Effector memory CD8-positive, alpha-beta T cell (primary cell): ENCODE measurements at regions not wholly inside any gene's neighbourhood (a gene's known extent, or its start where the extent isn't known, plus 50 kb on each side); places are given as distances from the start of the nearest gene placed in this dataset.

Experiments used
- ATAC-seq: fragments of 150-1000 bp; cut with Tn5 transposase; replicated peaks from 2 replicates; pipeline ENCODE4 v1.10.0; 2021; ENCODE audit warnings: mild to moderate bottlenecking, moderate library complexity
- DNase-seq, 3 experiments: peaks; one replicate each; pipeline ENCODE4 v3.0.0; 2021
- H3K27ac Mint-ChIP-seq, 2 donors: one replicate each; pipeline ENCODE4 v1.8.0; 2022; ENCODE audit warnings: mild to moderate bottlenecking in 2 of 2, mixed read lengths in 2 of 2, moderate library complexity in 2 of 2
- H3K27me3 Mint-ChIP-seq, 2 donors: one replicate each; pipeline ENCODE4 v1.8.0; 2022; ENCODE audit warnings: mixed read lengths in 2 of 2
- H3K36me3 Mint-ChIP-seq: one replicate; pipeline ENCODE4 v1.8.0; 2022; ENCODE audit warnings: mild to moderate bottlenecking, moderate library complexity, mixed read lengths; ENCODE audit not compliant: insufficient read depth
- H3K4me1 Mint-ChIP-seq, 2 donors: one replicate each; pipeline ENCODE4 v1.8.0; 2022; ENCODE audit warnings: low read depth in 2 of 2, mixed read lengths in 2 of 2
- H3K4me3 Mint-ChIP-seq, 2 donors: one replicate each; pipeline ENCODE4 v1.8.0; 2022; ENCODE audit warnings: mild to moderate bottlenecking in 2 of 2, mixed read lengths in 2 of 2, moderate library complexity in 2 of 2
- H3K9me3 Mint-ChIP-seq, 2 donors: one replicate each; pipeline ENCODE4 v1.8.0; 2022; ENCODE audit warnings: mixed read lengths in 2 of 2

DNA sequence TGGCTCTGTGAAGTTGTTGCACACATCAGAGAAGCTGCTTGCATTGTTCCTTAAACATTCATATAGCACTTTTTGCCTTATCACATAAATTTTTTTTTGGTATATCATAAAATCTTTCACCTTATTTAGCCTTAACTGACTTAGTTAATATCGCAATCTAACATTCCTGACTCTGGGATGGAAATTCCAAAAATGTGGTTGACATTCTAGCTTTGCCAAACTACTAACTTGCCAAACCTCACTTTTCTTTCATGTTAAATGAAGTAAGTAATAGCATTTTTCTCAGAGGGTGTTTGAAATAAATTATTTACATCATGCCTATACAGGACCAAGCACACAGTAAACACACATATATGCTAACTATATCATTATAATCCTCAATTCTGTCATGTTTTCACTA lies 736.9 kb upstream of the PCDH9 start:
- Mint-ChIP-seq H3K9me3 (peaks cover 3 to 12% of the 10 kb centered on the region in 2 donors), H3K4me1 (no peaks in the 10 kb centered on the region), H3K27ac (no peak overlapping the region), H3K36me3 (no peaks in the 10 kb centered on the region), H3K4me3 (no peak overlapping the region), H3K27me3 (no peaks in the 10 kb centered on the region)
- DNase-seq = no peak
- no peak for ATAC-seq

DNA sequence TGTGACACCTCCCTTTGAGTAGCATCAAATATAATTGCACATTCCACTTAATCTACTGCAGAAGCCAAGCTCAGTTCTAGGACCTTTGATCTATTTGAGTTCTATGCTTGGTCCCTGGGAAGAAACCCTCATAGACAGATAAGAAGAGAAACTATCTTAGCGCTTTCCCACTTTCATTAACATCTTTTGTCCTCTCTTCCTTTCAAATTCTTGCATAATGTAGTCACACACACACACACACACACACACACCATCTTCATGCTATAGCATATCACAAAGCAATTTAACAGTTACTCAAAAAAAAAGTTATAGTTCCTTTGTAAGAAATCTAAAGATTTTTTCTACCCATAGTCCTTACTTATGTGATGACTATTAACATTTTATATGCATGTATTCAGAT lies 735.9 kb upstream of the PCDH9 start:
- no peak overlapping the region for H3K27ac Mint-ChIP-seq

DNA sequence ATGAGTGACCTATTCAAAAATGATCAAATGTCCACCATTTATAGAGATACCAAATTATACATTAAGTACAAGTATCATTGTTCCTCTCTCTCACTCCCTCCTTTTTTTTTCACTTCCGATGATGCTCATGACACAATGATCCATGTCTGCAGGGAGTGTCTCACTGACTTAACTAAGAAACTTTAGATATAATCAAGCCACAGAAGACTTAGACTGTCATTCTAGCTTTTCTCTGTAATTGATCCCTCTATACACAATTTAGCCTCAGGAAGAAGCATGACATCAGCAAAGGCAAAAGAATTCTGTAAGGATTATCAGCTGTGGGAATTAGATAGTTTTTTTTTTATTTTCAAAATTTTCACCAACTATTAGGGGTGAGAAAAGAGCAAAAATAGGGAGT lies 734.9 kb upstream of the PCDH9 start:
- peaks cover 3 to 14% of the 10 kb centered on the region in 2 donors for H3K9me3 Mint-ChIP-seq
- H3K36me3 Mint-ChIP-seq = no peaks in the 10 kb centered on the region

More for the DNA sequence above, 735.9 kb upstream of the PCDH9 start:
- no peaks in the 10 kb centered on the region for H3K4me1 Mint-ChIP-seq
- H3K36me3 Mint-ChIP-seq = no peaks in the 10 kb centered on the region
- peaks cover 3 to 14% of the 10 kb centered on the region in 2 donors for H3K9me3 Mint-ChIP-seq
- no peak overlapping the region for H3K4me3 Mint-ChIP-seq
- H3K27me3 Mint-ChIP-seq = no peaks in the 10 kb centered on the region
- ATAC-seq (no peak), DNase-seq (no peak)

DNA sequence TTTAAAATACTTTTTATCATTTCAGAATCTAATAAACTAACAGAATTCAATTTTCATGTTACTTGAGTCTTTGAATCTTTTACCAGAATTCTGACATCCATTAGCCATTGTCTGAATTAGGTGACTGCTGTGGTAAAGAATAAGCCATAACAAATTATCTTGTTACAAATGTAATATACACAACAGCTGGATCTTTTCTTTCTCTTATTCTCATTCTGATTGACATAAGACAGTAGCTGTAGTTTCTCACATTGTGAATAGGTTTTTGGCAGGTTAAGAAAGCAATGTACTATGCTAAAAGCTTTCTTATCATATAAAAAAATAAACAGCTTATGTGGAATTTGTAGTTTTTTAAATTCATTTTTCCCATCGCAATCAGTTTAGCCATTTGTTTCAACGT lies 734.0 kb upstream of the PCDH9 start:
- H3K27me3 Mint-ChIP-seq = no peaks in the 10 kb centered on the region
- no peak for ATAC-seq
- H3K4me3 Mint-ChIP-seq = no peak overlapping the region
- no peaks in the 10 kb centered on the region for H3K4me1 Mint-ChIP-seq
- no peak for DNase-seq
- peaks cover 3 to 14% of the 10 kb centered on the region in 2 donors for H3K9me3 Mint-ChIP-seq
- no peaks in the 10 kb centered on the region for H3K36me3 Mint-ChIP-seq
- H3K27ac Mint-ChIP-seq = no peak overlapping the region

More for the DNA sequence above, 734.9 kb upstream of the PCDH9 start:
- Mint-ChIP-seq H3K27me3 (no peaks in the 10 kb centered on the region), H3K4me3 (no peak overlapping the region), H3K4me1 (no peaks in the 10 kb centered on the region), H3K27ac (no peak overlapping the region)
- DNase-seq = no peak
- ATAC-seq = no peak

DNA sequence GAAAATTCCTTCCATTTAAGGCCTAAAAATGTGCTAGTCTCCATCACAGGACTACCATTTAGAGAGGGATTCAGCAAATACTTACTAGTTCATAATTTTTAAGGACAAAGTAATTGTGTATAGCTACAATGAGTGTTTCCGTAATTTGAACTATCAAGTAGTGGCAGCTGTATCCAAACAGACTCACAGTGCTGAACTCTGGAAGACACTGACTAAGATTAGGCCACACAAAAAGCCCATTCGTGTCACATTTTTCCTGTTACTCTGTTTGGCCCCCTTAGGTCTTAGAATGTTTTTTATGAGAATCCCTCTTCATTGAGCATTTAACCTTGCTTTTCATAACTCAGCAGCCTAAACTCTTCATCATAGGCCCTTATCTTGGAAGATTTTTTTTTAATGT lies 731.2 kb upstream of the PCDH9 start:
- Mint-ChIP-seq H3K27me3 (no peaks in the 10 kb centered on the region), H3K9me3 (peaks cover 10 to 14% of the 10 kb centered on the region in 2 donors), H3K27ac (no peak overlapping the region), H3K36me3 (no peaks in the 10 kb centered on the region), H3K4me1 (no peaks in the 10 kb centered on the region), H3K4me3 (no peak overlapping the region)
- ATAC-seq (no peak), DNase-seq (no peak)

DNA sequence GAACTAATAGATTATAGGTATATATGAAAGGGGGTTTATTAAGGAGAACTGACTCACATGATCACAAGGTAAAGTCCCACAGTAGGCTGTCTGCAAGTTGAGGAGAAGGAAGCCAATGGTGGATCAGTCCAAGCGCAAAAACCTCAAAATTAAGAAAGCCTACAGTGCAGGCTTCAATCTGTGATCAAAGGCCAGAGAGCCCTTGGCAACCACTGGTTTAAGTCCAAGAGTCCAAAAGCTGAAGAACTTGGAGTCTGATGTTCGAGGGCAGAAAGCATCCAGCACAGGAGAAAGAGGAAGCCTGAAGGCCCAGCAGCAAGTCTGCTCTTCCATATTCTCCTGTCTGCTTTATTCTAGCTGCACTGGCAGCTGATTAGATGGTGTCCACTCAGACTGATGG lies 721.3 kb upstream of the PCDH9 start:
- no peak for ATAC-seq
- no peak for DNase-seq
- no peak overlapping the region for H3K27ac Mint-ChIP-seq
- H3K27me3 Mint-ChIP-seq = no peaks in the 10 kb centered on the region
- H3K9me3 Mint-ChIP-seq = peaks cover 0 to 7% of the 10 kb centered on the region in 2 donors
- no peaks in the 10 kb centered on the region for H3K4me1 Mint-ChIP-seq
- no peak overlapping the region for H3K4me3 Mint-ChIP-seq
- no peaks in the 10 kb centered on the region for H3K36me3 Mint-ChIP-seq

DNA sequence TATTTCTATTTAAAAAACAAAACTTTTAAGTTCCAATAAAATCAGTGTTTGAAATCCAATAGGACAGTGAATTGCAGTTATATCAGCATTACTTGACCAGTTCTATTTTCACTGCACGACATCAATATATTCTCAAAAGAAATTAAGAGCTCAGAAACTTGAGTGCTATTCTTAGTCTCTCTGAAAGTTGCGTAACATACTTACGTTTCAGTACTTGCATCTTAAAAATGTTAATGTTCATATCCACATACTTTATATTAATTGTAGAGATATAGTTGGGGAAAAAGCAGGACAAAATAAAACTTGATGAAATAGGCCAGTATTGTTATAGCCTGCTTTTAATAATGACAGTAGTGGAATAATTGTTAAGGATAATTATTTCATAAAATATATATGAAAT lies 720.5 kb upstream of the PCDH9 start:
- no peaks in the 10 kb centered on the region for H3K36me3 Mint-ChIP-seq
- no peak overlapping the region for H3K4me3 Mint-ChIP-seq
- no peaks in the 10 kb centered on the region for H3K27me3 Mint-ChIP-seq
- H3K4me1 Mint-ChIP-seq = no peaks in the 10 kb centered on the region
- ATAC-seq = no peak
- no peak for DNase-seq
- peaks cover 0 to 2% of the 10 kb centered on the region in 2 donors for H3K9me3 Mint-ChIP-seq
- no peak overlapping the region for H3K27ac Mint-ChIP-seq

DNA sequence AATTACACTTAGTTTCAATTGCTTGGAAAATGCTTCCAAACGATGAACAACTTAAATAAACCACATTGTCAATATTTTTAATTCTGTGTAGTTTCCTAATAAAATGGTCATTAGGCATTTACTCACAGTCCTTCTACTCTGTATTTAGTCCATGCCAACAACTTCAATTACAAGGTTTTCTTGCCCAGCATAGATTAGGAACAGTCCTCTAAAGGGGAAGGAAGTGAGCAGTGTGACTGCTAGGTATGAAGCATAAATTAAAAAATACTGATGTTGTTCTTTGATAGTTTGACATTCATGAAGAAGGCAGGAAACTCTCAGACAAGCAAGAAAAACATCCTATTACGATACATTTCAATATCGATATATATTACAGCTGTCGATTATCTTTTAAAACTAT lies 716.0 kb upstream of the PCDH9 start:
- no peak for ATAC-seq
- H3K27ac Mint-ChIP-seq = no peak overlapping the region
- DNase-seq = no peak
- H3K4me1 Mint-ChIP-seq = no peaks in the 10 kb centered on the region
- no peaks in the 10 kb centered on the region for H3K36me3 Mint-ChIP-seq
- no peak overlapping the region for H3K4me3 Mint-ChIP-seq
- H3K9me3 Mint-ChIP-seq = peaks cover 2 to 7% of the 10 kb centered on the region in 2 donors
- no peaks in the 10 kb centered on the region for H3K27me3 Mint-ChIP-seq

DNA sequence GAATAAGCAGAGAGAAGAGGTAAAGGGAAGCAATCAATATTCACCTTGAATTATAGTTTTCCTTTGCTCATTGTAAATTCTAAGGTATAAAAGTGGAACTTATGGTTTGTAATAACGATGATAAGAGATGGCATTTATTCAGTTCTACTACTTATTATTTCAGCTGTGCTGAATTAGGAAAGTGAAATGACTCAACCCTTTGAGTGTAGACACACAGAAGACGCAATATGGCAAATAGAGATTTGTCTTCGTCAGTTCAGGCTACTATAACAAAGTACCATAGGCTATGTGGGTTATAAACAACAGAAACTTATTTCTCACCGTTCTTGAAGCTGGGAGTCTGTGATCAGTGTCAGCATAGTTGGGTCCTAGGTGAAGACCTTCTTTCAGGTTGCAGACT lies 713.0 kb upstream of the PCDH9 start:
- no peaks in the 10 kb centered on the region for H3K4me1 Mint-ChIP-seq
- ATAC-seq = no peak
- no peaks in the 10 kb centered on the region for H3K36me3 Mint-ChIP-seq
- peaks cover 7 to 15% of the 10 kb centered on the region in 2 donors for H3K9me3 Mint-ChIP-seq
- no peak overlapping the region for H3K27ac Mint-ChIP-seq
- H3K27me3 Mint-ChIP-seq = no peaks in the 10 kb centered on the region
- no peak overlapping the region for H3K4me3 Mint-ChIP-seq
- no peak for DNase-seq

DNA sequence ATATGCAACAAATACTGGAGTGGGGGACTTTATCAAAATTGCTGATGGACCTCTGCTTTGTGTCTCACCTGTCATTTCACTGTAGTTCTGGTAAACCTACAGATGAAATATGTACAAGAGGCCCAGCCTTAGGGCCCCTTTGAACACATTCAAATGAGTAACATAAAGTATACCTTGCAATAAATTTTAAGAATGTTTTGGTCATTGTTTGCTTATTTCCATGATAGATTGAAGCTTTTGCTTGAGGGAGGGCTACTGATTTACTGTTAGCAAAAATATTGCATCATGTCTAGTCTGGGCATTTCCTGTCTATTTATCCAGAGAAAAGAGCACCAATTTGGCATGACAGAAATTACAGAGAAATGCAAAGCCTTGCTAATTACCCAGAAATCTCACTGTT lies 705.5 kb upstream of the PCDH9 start:
- Mint-ChIP-seq H3K9me3 (peaks cover 14 to 16% of the 10 kb centered on the region in 2 donors), H3K36me3 (no peaks in the 10 kb centered on the region), H3K27ac (no peak overlapping the region), H3K4me1 (no peaks in the 10 kb centered on the region), H3K27me3 (no peaks in the 10 kb centered on the region), H3K4me3 (no peak overlapping the region)
- DNase-seq = no peak
- ATAC-seq = no peak

DNA sequence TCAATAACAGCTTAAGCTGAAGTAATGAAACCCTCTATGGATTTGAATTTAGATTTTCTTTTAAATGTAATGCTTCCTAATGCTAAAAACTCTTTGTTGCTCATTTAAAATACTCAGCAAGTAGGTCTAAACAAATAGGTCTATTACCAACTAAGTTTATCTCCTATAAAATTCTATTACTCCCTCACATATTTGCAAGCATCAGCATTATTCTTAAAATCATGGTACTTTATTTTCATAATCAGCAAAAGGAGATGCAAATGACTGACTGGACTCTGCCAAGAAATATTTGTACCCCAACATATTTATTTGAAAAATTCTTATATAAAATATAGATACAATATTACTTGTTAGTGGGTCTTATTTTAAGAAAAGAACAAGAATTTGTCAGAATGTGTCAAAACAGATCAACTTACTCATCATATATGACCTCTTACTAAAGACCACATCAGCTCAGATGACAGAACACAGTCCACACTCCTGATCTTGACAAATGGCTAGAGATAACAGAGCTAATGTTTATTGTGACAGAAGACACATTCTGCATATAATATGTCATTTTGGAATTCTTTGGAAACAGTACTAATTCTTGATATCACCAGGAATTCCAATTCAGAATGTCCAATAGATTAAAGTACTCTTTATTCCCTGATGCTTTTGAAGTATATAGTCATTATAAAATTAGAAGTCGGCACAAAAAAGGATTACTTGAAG lies 704.6 kb upstream of the PCDH9 start:
- no peak overlapping the region for H3K4me3 Mint-ChIP-seq
- no peak overlapping the region for H3K27ac Mint-ChIP-seq
- H3K4me1 Mint-ChIP-seq = no peaks in the 10 kb centered on the region
- no peaks in the 10 kb centered on the region for H3K27me3 Mint-ChIP-seq
- no peak for DNase-seq
- H3K9me3 Mint-ChIP-seq = peaks cover 14 to 16% of the 10 kb centered on the region in 2 donors
- ATAC-seq = no peak
- H3K36me3 Mint-ChIP-seq = no peaks in the 10 kb centered on the region

DNA sequence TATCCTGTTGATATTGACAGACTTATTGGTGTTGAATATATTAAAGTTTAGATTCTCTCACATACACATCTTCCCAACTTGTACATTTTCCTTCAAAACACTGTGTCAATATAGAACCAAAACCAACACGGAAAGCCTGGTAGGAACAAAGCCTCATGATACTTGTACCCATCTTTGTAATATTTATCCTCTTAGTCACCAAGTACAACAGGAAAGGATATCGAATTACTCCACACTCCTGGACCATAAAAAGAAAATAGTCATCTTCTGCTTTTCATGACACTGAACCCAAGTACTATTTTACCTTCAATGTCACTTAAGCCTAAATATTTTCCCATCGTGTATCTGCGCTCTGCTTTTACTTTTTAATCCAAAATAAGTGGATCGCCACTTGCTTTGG lies 702.9 kb upstream of the PCDH9 start:
- H3K4me1 Mint-ChIP-seq = no peaks in the 10 kb centered on the region
- H3K4me3 Mint-ChIP-seq = no peak overlapping the region
- no peaks in the 10 kb centered on the region for H3K36me3 Mint-ChIP-seq
- peaks cover 7 to 11% of the 10 kb centered on the region in 2 donors for H3K9me3 Mint-ChIP-seq
- H3K27ac Mint-ChIP-seq = no peak overlapping the region
- H3K27me3 Mint-ChIP-seq = no peaks in the 10 kb centered on the region
- no peak for DNase-seq
- ATAC-seq = no peak

DNA sequence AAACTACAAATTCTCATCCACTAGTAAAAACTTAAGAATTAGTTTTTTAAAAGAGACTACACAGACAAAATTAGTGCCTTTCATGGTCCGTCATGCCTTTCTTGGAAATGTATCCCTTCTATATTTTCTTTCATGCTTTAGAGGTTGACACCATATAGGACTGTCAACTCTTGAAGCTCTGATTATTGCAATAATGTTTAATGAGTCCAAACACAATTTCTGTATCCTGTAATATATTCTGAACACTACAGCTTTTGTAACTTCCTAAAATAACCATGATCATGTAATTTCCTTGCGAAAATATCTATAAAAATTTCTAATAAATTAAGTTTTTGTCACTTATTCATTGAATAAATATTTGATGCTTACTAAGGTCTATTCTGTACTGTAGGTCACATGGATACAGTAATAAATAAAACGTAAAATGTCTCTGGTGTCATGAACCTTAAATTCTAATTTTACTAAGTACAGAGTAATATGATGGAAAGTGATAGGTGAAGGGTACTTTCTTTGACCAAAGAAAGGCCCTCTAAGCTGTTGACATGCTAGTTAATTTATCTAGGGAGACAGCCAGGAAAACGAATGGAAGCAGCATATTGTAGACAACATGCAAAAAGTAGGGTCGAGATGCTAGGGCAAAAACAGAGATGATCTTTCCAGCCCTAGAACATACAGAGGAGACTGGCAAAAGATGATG lies 687.3 kb upstream of the PCDH9 start:
- DNase-seq = no peak
- Mint-ChIP-seq H3K36me3 (no peaks in the 10 kb centered on the region), H3K27me3 (no peaks in the 10 kb centered on the region), H3K4me3 (no peak overlapping the region), H3K4me1 (no peaks in the 10 kb centered on the region), H3K27ac (no peak overlapping the region), H3K9me3 (peaks cover 4 to 7% of the 10 kb centered on the region in 2 donors)
- no peak for ATAC-seq

DNA sequence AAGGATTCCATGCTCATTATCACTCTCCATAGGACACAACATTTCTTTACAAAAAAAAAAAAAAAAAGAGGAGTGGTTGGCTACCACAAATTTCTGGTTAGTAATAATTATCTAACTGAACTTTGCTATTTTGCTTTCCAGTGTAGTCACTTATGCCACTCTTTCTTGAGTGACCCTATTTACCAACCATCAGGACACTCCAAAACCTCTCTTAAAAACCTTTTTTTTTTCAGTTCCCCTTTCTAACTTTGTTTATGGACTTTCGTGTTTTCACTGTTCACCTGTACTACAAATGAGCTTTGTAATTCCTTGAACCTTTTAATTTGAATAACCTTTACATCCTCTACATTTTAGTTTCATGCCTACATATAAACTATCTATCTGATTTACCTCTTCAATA lies 686.5 kb upstream of the PCDH9 start:
- H3K9me3 Mint-ChIP-seq = peaks cover 4 to 7% of the 10 kb centered on the region in 2 donors
- no peak for ATAC-seq
- H3K27ac Mint-ChIP-seq = no peak overlapping the region
- no peaks in the 10 kb centered on the region for H3K36me3 Mint-ChIP-seq
- H3K4me1 Mint-ChIP-seq = no peaks in the 10 kb centered on the region
- H3K4me3 Mint-ChIP-seq = no peak overlapping the region
- H3K27me3 Mint-ChIP-seq = no peaks in the 10 kb centered on the region
- no peak for DNase-seq
